Mesendoderm (in vitro differentiated cells): ENCODE measurements at regions not wholly inside any gene's neighbourhood (a gene's known extent, or its start where the extent isn't known, plus 50 kb on each side); places are given as distances from the start of the nearest gene placed in this dataset.

Source experiments
- DNase-seq: peaks from one replicate; pipeline ENCODE4 v3.0.0; 2013
- H2AK5ac ChIP-seq: 2 replicates; pipeline ENCODE4 v1.6.1; 2013; ENCODE audit warnings: low read length, inconsistent platforms
- H2BK120ac ChIP-seq: 2 replicates; pipeline ENCODE4 v1.6.1; 2013; ENCODE audit warnings: low read depth, mild to moderate bottlenecking, low read length, moderate library complexity, mixed read lengths
- H2BK15ac ChIP-seq: replicated peaks from 2 replicates; pipeline ENCODE4 v1.6.1; 2013; ENCODE audit warnings: low read depth, mild to moderate bottlenecking, moderate library complexity
- H2BK5ac ChIP-seq: 2 replicates; pipeline ENCODE4 v1.6.1; 2013; ENCODE audit warnings: low read length, inconsistent platforms
- H3K18ac ChIP-seq: 2 replicates; pipeline ENCODE4 v1.6.1; 2013; ENCODE audit warnings: mild to moderate bottlenecking, low read length, mixed read lengths
- H3K23ac ChIP-seq: one replicate; pipeline ENCODE4 v1.6.1; 2013; ENCODE audit warnings: low read length
- H3K27ac ChIP-seq: 2 replicates; pipeline ENCODE4 v1.5.1; 2013; ENCODE audit warnings: low read depth, mild to moderate bottlenecking, inconsistent platforms, low read length, moderate library complexity
- H3K27me3 ChIP-seq: 2 replicates; pipeline ENCODE4 v1.6.1; 2013; ENCODE audit warnings: low read length, control low read depth, mild to moderate bottlenecking, inconsistent platforms; ENCODE audit not compliant: insufficient read depth, poor library complexity
- H3K36me3 ChIP-seq: 2 replicates; pipeline ENCODE4 v1.6.1; 2013; ENCODE audit warnings: low read length, inconsistent platforms; ENCODE audit not compliant: control insufficient read depth, insufficient read depth
- H3K4ac ChIP-seq: one replicate; pipeline ENCODE4 v1.6.1; 2013; ENCODE audit warnings: low read depth, mild to moderate bottlenecking, low read length, moderate library complexity
- H3K4me1 ChIP-seq: 2 replicates; pipeline ENCODE4 v1.6.1; 2013; ENCODE audit warnings: low read depth, low read length, inconsistent platforms; ENCODE audit not compliant: control insufficient read depth
- H3K4me2 ChIP-seq: 2 replicates; pipeline ENCODE4 v1.6.1; 2013; ENCODE audit warnings: low read length
- H3K4me3 ChIP-seq: 2 replicates; pipeline ENCODE4 v1.5.1; 2013; ENCODE audit warnings: mild to moderate bottlenecking, low read length
- H3K56ac ChIP-seq: one replicate; pipeline ENCODE4 v1.6.1; 2013; ENCODE audit warnings: low read length
- H3K79me1 ChIP-seq: 2 replicates; pipeline ENCODE4 v1.6.1; 2013; ENCODE audit warnings: low read length, inconsistent platforms
- H3K79me2 ChIP-seq: 2 replicates; pipeline ENCODE4 v1.6.1; 2013; ENCODE audit warnings: mild to moderate bottlenecking, low read length; ENCODE audit not compliant: control insufficient read depth, insufficient read depth
- H3K9ac ChIP-seq: 2 replicates; pipeline ENCODE4 v1.6.1; 2013; ENCODE audit warnings: low read length, inconsistent platforms
- H4K5ac ChIP-seq: one replicate; pipeline ENCODE4 v1.6.1; 2013; ENCODE audit warnings: low read length
- H4K8ac ChIP-seq: one replicate; pipeline ENCODE4 v1.6.1; 2013; ENCODE audit warnings: low read depth, mild to moderate bottlenecking, control low read depth, low read length, moderate library complexity
- WGBS: extraction: QIAGEN DNeasy Blood & Tissue Kit; methylation state at CpG from one replicate; pipeline ENCODE4 v1.1.7; 2013; ENCODE audit warnings: low lambda C conversion rate, missing lambda C conversion rate; ENCODE audit not compliant: insufficient coverage; ENCODE audit errors: extremely low coverage; 5-methylcytosine and 5-hydroxymethylcytosine counted together

GRCh38 chr13:83265279-83265678 is 617.0 kb downstream of the SLITRK1 start:
- Histone ChIP-seq H3K27ac (no peak overlapping the region), H3K27me3 (no peaks in the 10 kb centered on the region), H3K4me1 (no peaks in the 10 kb centered on the region), H3K4me2 (no peak overlapping the region), H4K5ac (no peak overlapping the region), H2BK120ac (no peak overlapping the region), H3K4ac (no peak overlapping the region), H3K56ac (no peak overlapping the region), H3K79me2 (no peaks in the 10 kb centered on the region), H3K36me3 (no peaks in the 10 kb centered on the region), H4K8ac (no peak overlapping the region), H3K18ac (no peak overlapping the region), H3K4me3 (no peak overlapping the region), H2BK5ac (no peak overlapping the region), H2AK5ac (no peak overlapping the region), H3K23ac (no peak overlapping the region), H2BK15ac (no peak overlapping the region), H3K9ac (no peak overlapping the region), H3K79me1 (no peaks in the 10 kb centered on the region)
- no peak for DNase-seq
- no CpG with 5 or more reads among the region's 5 CpGs for WGBS

GRCh38 chr13:83248751-83249150 is 633.5 kb downstream of the SLITRK1 start:
- Histone ChIP-seq H4K8ac (no peak overlapping the region), H3K4me1 (no peaks in the 10 kb centered on the region), H3K18ac (no peak overlapping the region), H3K79me1 (no peaks in the 10 kb centered on the region), H3K36me3 (no peaks in the 10 kb centered on the region), H4K5ac (no peak overlapping the region), H2BK15ac (no peak overlapping the region), H3K79me2 (no peaks in the 10 kb centered on the region), H3K4me3 (no peak overlapping the region), H3K27me3 (no peaks in the 10 kb centered on the region), H3K9ac (no peak overlapping the region), H3K23ac (no peak overlapping the region), H2BK5ac (no peak overlapping the region), H3K4me2 (no peak overlapping the region), H3K27ac (no peak overlapping the region), H2AK5ac (no peak overlapping the region), H2BK120ac (no peak overlapping the region), H3K4ac (no peak overlapping the region), H3K56ac (no peak overlapping the region)
- DNase-seq: no peak
- no CpG with 5 or more reads among the region's 6 CpGs for WGBS

DNA sequence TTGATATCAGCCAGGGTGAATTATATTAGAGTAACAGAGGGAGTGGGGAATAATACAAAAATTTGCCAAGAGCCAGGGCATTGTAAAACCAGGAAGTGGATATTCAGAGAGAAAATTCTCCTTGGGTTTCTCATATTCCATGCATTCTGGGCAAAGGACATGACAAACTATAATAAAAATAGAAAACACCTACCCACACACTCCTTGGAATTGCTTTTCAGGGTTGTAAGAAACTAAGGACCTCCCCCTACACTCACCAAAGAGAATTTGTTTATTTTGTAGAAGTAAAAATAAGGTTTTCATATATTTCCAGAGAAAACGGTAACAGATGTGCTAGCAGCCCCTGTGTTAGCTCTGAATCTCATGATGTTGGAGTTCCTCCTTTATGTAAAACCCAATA is 649.6 kb downstream of the SLITRK1 start:
- Histone ChIP-seq H3K36me3 (no peaks in the 10 kb centered on the region), H2AK5ac (no peak overlapping the region), H3K79me1 (no peaks in the 10 kb centered on the region), H3K4me3 (no peak overlapping the region), H3K27me3 (no peaks in the 10 kb centered on the region), H3K4me1 (no peaks in the 10 kb centered on the region), H2BK120ac (no peak overlapping the region), H3K79me2 (no peaks in the 10 kb centered on the region), H3K18ac (no peak overlapping the region), H3K4me2 (no peak overlapping the region), H2BK5ac (no peak overlapping the region), H3K56ac (no peak overlapping the region), H3K9ac (no peak overlapping the region), H3K4ac (no peak overlapping the region), H4K5ac (no peak overlapping the region), H3K27ac (no peak overlapping the region), H3K23ac (no peak overlapping the region), H4K8ac (no peak overlapping the region), H2BK15ac (no peak overlapping the region)
- no CpG with 5 or more reads among the region's 1 CpG for WGBS
- DNase-seq: no peak

GRCh38 chr13:83229574-83230305 is 652.5 kb downstream of the SLITRK1 start:
- no CpG with 5 or more reads among the region's 1 CpG for WGBS
- no peak overlapping the region for H2AK5ac ChIP-seq
- H2BK5ac ChIP-seq: no peak overlapping the region
- no peak overlapping the region for H3K18ac ChIP-seq
- no peaks in the 10 kb centered on the region for H3K4me1 ChIP-seq
- no peak overlapping the region for H3K4ac ChIP-seq
- no peak overlapping the region for H4K8ac ChIP-seq
- no peak for DNase-seq
- H3K36me3 ChIP-seq: no peaks in the 10 kb centered on the region
- no peak overlapping the region for H2BK15ac ChIP-seq
- no peak overlapping the region for H3K27ac ChIP-seq
- no peak overlapping the region for H2BK120ac ChIP-seq
- no peak overlapping the region for H3K23ac ChIP-seq
- no peaks in the 10 kb centered on the region for H3K79me2 ChIP-seq
- H3K9ac ChIP-seq: no peak overlapping the region
- no peaks in the 10 kb centered on the region for H3K79me1 ChIP-seq
- no peak overlapping the region for H3K56ac ChIP-seq
- no peaks in the 10 kb centered on the region for H3K27me3 ChIP-seq
- H4K5ac ChIP-seq: no peak overlapping the region
- no peak overlapping the region for H3K4me3 ChIP-seq
- no peak overlapping the region for H3K4me2 ChIP-seq

GRCh38 chr13:83223546-83223945 is 658.7 kb downstream of the SLITRK1 start:
- Histone ChIP-seq H2AK5ac (no peak overlapping the region), H3K4me1 (no peaks in the 10 kb centered on the region), H3K27ac (no peak overlapping the region), H3K23ac (no peak overlapping the region), H3K56ac (no peak overlapping the region), H4K8ac (no peak overlapping the region), H2BK15ac (no peak overlapping the region), H2BK120ac (no peak overlapping the region), H3K36me3 (no peaks in the 10 kb centered on the region), H3K27me3 (no peaks in the 10 kb centered on the region), H3K4me3 (no peak overlapping the region), H3K4me2 (no peak overlapping the region), H3K18ac (no peak overlapping the region), H3K4ac (no peak overlapping the region), H3K9ac (no peak overlapping the region), H4K5ac (no peak overlapping the region), H3K79me1 (no peaks in the 10 kb centered on the region), H2BK5ac (no peak overlapping the region), H3K79me2 (no peaks in the 10 kb centered on the region)
- WGBS: no CpG with 5 or more reads among the region's 1 CpG
- DNase-seq: no peak

DNA sequence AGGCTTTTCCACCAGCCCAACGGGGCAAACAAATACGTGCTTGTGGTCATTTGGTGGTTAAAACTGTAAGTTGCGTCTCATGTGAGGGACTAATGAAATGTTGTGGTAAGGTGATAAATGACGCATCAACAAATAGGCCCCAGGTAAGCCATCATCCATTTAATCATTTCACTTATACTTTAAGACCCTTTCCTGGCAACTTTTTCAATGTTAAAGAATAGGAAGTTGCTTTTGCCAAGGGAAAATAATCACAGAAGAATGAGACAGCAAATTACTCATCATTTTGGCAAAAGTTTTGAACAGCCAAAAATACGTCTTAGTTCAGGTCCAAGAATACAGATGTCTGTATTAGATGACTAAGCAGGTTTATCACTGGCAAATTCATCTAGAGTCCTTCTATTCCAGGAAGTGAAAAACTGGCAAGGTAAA is 660.4 kb downstream of the SLITRK1 start:
- Histone ChIP-seq H3K9ac (no peak overlapping the region), H4K8ac (no peak overlapping the region), H3K36me3 (no peaks in the 10 kb centered on the region), H3K79me1 (no peaks in the 10 kb centered on the region), H2BK120ac (no peak overlapping the region), H3K79me2 (no peaks in the 10 kb centered on the region), H3K4me1 (no peaks in the 10 kb centered on the region), H3K27me3 (no peaks in the 10 kb centered on the region), H2AK5ac (no peak overlapping the region), H3K4me3 (no peak overlapping the region), H2BK5ac (no peak overlapping the region), H2BK15ac (no peak overlapping the region), H3K23ac (no peak overlapping the region), H4K5ac (no peak overlapping the region), H3K18ac (no peak overlapping the region), H3K4me2 (no peak overlapping the region), H3K27ac (no peak overlapping the region), H3K4ac (no peak overlapping the region), H3K56ac (no peak overlapping the region)
- DNase-seq: no peak
- no CpG with 5 or more reads among the region's 5 CpGs for WGBS
